Epithelial cell of esophagus (primary cell): ENCODE measurements at regions not wholly inside any gene's neighbourhood (a gene's known extent, or its start where the extent isn't known, plus 50 kb on each side); places are given as distances from the start of the nearest gene placed in this dataset.

ENCODE experiments used
- DNase-seq: peaks from one replicate; pipeline ENCODE4 v3.0.0; 2010; ENCODE audit warnings: low read depth
- H3K4me3 ChIP-seq: 2 replicates; pipeline ENCODE4 v1.5.1; 2011; ENCODE audit warnings: mild to moderate bottlenecking, low read length, control low read depth
- TF ChIP-seq, protein P1 (sequence below): IDR thresholded peaks from 2 replicates; pipeline ENCODE4 v1.5.1; 2011; ENCODE audit warnings: low read depth, mild to moderate bottlenecking, low read length, control low read depth, inconsistent platforms; ENCODE audit not compliant: insufficient read depth; ENCODE audit errors: missing control alignments

DNA sequence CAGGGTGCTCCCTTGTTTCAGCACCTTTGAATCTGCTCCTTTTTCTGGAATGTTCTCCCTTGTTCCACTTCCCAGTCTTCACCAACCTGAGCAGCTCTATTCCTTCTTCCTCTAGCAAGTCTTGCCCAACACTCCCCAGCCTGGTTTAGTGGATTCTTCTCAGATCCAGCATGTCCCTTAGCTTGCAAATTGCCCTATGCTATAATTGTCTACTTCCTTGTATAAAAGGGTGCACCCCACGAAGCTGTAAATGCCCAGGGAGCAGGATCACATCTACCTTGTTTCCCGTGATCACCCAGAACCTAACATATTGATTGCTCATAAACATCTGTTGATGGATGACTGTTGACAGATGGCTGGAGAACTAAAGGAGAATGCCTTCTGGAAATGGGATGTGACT lies 93.2 kb upstream of the C1QTNF9B start:
- TF ChIP-seq, protein P1, sequence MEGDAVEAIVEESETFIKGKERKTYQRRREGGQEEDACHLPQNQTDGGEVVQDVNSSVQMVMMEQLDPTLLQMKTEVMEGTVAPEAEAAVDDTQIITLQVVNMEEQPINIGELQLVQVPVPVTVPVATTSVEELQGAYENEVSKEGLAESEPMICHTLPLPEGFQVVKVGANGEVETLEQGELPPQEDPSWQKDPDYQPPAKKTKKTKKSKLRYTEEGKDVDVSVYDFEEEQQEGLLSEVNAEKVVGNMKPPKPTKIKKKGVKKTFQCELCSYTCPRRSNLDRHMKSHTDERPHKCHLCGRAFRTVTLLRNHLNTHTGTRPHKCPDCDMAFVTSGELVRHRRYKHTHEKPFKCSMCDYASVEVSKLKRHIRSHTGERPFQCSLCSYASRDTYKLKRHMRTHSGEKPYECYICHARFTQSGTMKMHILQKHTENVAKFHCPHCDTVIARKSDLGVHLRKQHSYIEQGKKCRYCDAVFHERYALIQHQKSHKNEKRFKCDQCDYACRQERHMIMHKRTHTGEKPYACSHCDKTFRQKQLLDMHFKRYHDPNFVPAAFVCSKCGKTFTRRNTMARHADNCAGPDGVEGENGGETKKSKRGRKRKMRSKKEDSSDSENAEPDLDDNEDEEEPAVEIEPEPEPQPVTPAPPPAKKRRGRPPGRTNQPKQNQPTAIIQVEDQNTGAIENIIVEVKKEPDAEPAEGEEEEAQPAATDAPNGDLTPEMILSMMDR: no peak
- no peak for DNase-seq
- no peak overlapping the region for H3K4me3 ChIP-seq

DNA sequence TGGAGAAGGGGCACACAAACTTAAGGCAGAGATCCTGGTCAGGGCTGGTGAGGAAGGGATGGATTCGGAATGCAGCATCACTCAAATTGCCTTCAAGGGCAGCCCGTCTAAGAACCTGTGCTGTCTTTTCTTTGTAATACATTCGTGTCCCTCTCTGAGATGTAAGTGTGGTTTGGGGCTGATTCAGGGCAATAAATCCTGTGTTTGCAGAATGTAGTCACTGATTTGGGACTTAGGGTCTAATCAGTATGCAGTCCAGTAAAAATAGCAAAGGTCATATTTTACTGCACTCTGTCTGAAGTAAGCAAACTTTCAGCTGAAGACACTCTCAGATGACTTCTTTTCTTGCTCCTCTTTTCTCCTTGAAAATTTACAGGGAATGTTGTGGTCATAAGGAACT lies 93.8 kb upstream of the C1QTNF9B start:
- no peak overlapping the region for H3K4me3 ChIP-seq
- no peak for DNase-seq
- TF ChIP-seq, protein P1: no peak

DNA sequence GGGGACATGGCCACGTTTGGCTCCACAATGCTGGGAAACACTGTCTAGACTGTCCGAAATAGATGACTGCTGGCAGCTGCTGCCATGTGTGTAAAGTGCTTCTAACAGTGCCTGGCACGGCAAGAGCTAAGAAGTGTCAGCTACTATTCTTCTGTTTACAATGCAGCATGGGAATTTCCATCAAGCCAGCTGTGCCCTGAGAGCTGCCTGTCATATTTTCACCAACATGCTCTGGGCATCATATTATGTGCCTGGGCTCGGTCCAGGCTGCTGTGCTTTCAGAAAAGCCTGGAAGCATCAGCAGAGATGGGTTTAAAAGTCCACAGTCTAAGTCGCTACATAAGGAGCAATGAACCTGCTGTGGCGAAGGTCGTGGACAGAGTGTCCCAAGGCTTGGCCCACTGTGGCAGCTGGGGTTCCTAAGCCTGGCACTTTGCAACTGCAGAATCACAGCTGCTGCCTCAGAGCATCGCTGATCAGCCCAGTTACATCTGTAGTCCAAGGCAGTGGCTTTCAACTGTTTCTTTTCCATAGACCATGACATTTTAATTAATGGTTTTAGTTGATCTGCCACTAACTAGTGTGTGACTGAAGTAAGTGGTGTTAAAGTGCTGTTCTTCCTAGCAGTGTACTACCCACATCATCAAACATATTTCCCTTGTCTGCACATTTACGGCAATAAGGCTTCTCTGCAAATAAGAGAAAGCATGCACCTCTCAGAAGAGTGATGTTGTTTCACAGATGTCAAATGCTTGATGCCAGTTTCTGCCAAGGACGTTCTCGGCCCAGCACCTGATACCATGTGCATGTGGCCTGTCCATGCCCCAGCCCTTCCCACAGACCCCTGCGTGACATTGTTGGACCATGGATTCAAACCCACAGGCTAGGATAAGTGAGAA lies 95.7 kb upstream of the C1QTNF9B start:
- TF ChIP-seq, protein P1: no peak
- no peak for DNase-seq
- no peak overlapping the region for H3K4me3 ChIP-seq

DNA sequence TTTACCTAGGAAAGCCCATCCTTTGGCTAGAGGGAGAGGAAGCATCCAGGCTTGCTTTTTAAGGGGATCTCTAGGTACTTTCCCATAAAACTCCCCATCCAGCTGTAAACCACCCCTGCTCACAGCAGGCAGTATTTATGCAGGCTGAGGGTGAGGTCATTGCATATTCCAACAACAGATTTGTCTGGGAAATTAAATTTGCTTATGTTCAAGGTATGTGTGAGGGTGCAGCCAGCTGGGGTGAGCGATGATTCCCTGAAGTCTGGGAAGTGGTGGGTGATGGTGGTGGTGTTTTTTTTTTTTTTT lies 96.3 kb upstream of the C1QTNF9B start:
- DNase-seq: no peak
- H3K4me3 ChIP-seq: no peak overlapping the region
- TF ChIP-seq, protein P1: no peak

DNA sequence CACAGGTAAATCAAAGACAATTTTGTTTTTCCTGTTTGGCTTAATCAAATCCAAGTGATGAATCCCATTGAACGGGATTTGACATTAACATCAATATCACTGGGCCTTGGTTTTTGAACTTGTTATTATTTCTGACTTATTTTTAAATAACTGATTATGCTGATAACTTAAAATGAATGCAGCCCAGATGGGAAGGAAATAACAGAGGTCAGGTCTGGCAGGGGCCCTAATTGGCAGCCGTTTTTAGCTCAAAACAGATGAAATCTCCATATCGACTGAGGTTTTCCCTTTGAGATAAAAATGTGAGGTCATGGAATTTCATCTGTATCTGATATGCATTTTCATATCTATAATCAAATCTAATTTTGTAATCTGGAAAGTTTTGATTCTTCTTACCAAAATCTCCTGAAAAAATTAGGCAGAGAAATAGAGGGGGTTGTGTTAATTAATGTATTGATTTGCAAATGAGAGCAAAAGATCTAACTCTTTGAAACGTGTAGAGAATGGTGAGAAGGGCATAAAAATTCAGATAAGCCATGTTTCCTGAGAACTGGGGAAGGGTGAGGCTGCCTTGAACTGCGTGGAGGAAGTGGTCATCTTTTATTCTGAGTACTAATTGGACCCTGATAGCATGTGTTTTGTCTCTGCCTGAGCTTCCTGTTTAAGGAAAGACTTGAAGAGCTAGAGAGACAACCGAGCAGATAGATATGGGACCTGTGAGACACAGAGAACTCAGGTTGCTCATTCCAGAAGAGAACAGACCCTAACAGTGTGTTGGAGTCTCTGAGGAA lies 98.2 kb upstream of the C1QTNF9B start:
- no peak overlapping the region for H3K4me3 ChIP-seq
- no peak for DNase-seq
- TF ChIP-seq, protein P1: no peak

DNA sequence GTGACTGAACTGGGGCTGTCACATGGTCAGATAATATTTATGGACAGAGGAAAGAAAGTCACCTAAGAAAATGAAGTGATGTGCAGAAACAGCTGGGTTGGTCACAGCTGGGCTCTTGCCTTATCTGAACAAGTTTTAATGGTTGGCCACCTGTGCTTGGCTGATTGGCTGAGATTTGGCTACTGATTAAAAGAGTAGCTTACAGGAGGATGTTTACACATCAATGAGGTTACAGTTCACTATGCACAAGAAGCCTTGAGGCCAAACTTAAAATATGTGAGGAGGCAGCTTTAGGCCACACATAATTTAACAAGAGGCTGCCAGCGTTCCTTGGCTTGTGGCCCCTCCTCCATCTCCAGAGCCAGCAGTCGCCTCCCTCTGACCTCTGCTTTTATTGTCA lies 99.2 kb upstream of the C1QTNF9B start:
- TF ChIP-seq, protein P1: no peak
- DNase-seq: no peak
- no peak overlapping the region for H3K4me3 ChIP-seq
